Neural cell (in vitro differentiated cells): ENCODE measurements at regions not wholly inside any gene's neighbourhood (a gene's known extent, or its start where the extent isn't known, plus 50 kb on each side); places are given as distances from the start of the nearest gene placed in this dataset.

Experiments used
- EP300 ChIP-seq: fragments of 450-650 bp; conservative IDR thresholded peaks from 2 replicates; pipeline ENCODE4 v1.6.1; 2014; ENCODE audit warnings: antibody characterized with exemption, mild to moderate bottlenecking, moderate library complexity; ENCODE audit not compliant: poor library complexity, severe bottlenecking
- POLR2AphosphoS5 ChIP-seq: IDR thresholded peaks from 2 replicates; pipeline ENCODE4 v1.6.1; 2012
- RAD21 ChIP-seq: fragments of 450-650 bp; conservative IDR thresholded peaks from 2 replicates; pipeline ENCODE4 v1.6.1; 2014; ENCODE audit warnings: antibody characterized with exemption, mild to moderate bottlenecking, moderate library complexity
- TAF1 ChIP-seq: IDR thresholded peaks from 2 replicates; pipeline ENCODE4 v1.6.1; 2012; ENCODE audit warnings: low read depth
- TF ChIP-seq, protein P1 (sequence below): fragments of 450-650 bp; IDR thresholded peaks from 2 replicates; pipeline ENCODE4 v1.5.1; 2014; ENCODE audit warnings: antibody characterized with exemption, mild to moderate bottlenecking, moderate library complexity; ENCODE audit not compliant: poor library complexity, severe bottlenecking

- TF ChIP-seq, protein P1, sequence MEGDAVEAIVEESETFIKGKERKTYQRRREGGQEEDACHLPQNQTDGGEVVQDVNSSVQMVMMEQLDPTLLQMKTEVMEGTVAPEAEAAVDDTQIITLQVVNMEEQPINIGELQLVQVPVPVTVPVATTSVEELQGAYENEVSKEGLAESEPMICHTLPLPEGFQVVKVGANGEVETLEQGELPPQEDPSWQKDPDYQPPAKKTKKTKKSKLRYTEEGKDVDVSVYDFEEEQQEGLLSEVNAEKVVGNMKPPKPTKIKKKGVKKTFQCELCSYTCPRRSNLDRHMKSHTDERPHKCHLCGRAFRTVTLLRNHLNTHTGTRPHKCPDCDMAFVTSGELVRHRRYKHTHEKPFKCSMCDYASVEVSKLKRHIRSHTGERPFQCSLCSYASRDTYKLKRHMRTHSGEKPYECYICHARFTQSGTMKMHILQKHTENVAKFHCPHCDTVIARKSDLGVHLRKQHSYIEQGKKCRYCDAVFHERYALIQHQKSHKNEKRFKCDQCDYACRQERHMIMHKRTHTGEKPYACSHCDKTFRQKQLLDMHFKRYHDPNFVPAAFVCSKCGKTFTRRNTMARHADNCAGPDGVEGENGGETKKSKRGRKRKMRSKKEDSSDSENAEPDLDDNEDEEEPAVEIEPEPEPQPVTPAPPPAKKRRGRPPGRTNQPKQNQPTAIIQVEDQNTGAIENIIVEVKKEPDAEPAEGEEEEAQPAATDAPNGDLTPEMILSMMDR: no peak
- TF ChIP-seq POLR2AphosphoS5: no peak
- no peak for TF ChIP-seq RAD21
- TF ChIP-seq EP300: no peak
- no peak for TF ChIP-seq TAF1
These were observed 163.7 kb downstream of the URI1 start for GRCh38 chr19:30105727-30106126.
